Endothelial cell of umbilical vein (primary cell): ENCODE measurements at regions not wholly inside any gene's neighbourhood (a gene's known extent, or its start where the extent isn't known, plus 50 kb on each side); places are given as distances from the start of the nearest gene placed in this dataset.

Experiments
- BruUV-seq: library from RNA; stranded (reverse); fragments of 400-500 nt; replicated peaks from 2 replicates; lab custom pipeline; 2021; lab: Mats Ljungman, UMichigan
- CTCF ChIA-PET: fragments of 300-600, 350-600 bp; sonication (Branson Sonifier 250); formaldehyde crosslinking; loops from one replicate; lab custom pipeline; 2021; ENCODE audit warnings: antibody characterized with exemption, inconsistent platforms; lab: Charles Lee
- POLR2A ChIA-PET: fragments of 300-600, 350-600 bp; sonication (Branson Sonifier 250); formaldehyde crosslinking; loops from one replicate; lab custom pipeline; 2021; ENCODE audit warnings: antibody characterized with exemption, inconsistent platforms; lab: Charles Lee
- DNase-seq: peaks from one replicate; pipeline ENCODE4 v3.0.0-alpha.2; 2011; ENCODE audit warnings: low read depth, low spot score
- FAIRE-seq: peaks from 2 replicates; lab custom pipeline; 2011; peaks lifted over from hg19 to GRCh38; lab: Jason Lieb, UNC
- H2AFZ ChIP-seq: 2 replicates; pipeline ENCODE4 v1.6.0; 2012; ENCODE audit warnings: low read depth, low read length, control low read depth, inconsistent platforms
- H3K27ac ChIP-seq: 2 replicates; pipeline ENCODE4 v1.5.1; 2011; ENCODE audit warnings: low read depth, mild to moderate bottlenecking, control low read depth, low read length, moderate library complexity; ENCODE audit not compliant: insufficient read depth
- H3K27me3 ChIP-seq, 2 experiments: 2 replicates each; pipeline versions ENCODE4 v1.6.0 to v1.6.1; 2011; ENCODE audit warnings: low read length in 2 of 2, mixed read lengths in 1 of 2; ENCODE audit not compliant: control insufficient read depth in 2 of 2, insufficient read depth in 2 of 2
- H3K36me3 ChIP-seq, 2 experiments: 2 replicates in 1 of 2; 3 replicates in 1 of 2; pipeline ENCODE4 v1.5.1; 2011; ENCODE audit warnings: low read length in 2 of 2, mild to moderate bottlenecking in 1 of 2, moderate library complexity in 1 of 2; ENCODE audit not compliant: control insufficient read depth in 2 of 2, insufficient read depth in 2 of 2; ENCODE audit errors: extremely low read depth in 1 of 2
- H3K4me1 ChIP-seq: 3 replicates; pipeline ENCODE4 v1.5.1; 2011; ENCODE audit warnings: mild to moderate bottlenecking, low read length; ENCODE audit not compliant: control insufficient read depth, insufficient read depth; ENCODE audit errors: extremely low read depth
- H3K4me2 ChIP-seq: 2 replicates; pipeline ENCODE4 v1.6.1; 2011; ENCODE audit warnings: low read length, control low read depth, mixed read lengths; ENCODE audit not compliant: insufficient read depth
- H3K4me3 ChIP-seq, 3 experiments: fragments of 200-600 bp in 1 of 3; sonication (generic), shearing (Covaris generic) in 1 of 3; replicated peaks in 1 of 3; 2 replicates each; pipeline ENCODE4 v1.5.1; 2011 to 2016; ENCODE audit warnings: control low read depth in 3 of 3, low read length in 3 of 3, mild to moderate bottlenecking in 2 of 3, inconsistent platforms in 1 of 3, low read depth in 1 of 3, moderate library complexity in 1 of 3; ENCODE audit not compliant: insufficient read depth in 1 of 3
- H3K79me2 ChIP-seq: 2 replicates; pipeline ENCODE4 v1.6.0; 2012; ENCODE audit warnings: low read length, inconsistent platforms; ENCODE audit not compliant: control insufficient read depth, insufficient read depth
- H3K9ac ChIP-seq: replicated peaks from 2 replicates; pipeline ENCODE3; 2011; ENCODE audit warnings: low read length, control low read depth; ENCODE audit not compliant: insufficient read depth; ENCODE audit errors: extremely low read depth
- H3K9me1 ChIP-seq: replicated peaks from 3 replicates; pipeline ENCODE4 v1.6.0; 2011; ENCODE audit warnings: mild to moderate bottlenecking, low read length; ENCODE audit not compliant: control insufficient read depth, insufficient read depth; ENCODE audit errors: extremely low read depth
- H3K9me3 ChIP-seq: replicated peaks from 2 replicates; pipeline ENCODE4 v1.5.1; 2012; ENCODE audit warnings: low read length, inconsistent platforms; ENCODE audit not compliant: control insufficient read depth, insufficient read depth
- H4K20me1 ChIP-seq: replicated peaks from 2 replicates; pipeline ENCODE3; 2011; ENCODE audit warnings: mild to moderate bottlenecking, low read length; ENCODE audit not compliant: control insufficient read depth, insufficient read depth; ENCODE audit errors: extremely low read depth
- EZH2 ChIP-seq: IDR thresholded peaks from 2 replicates; pipeline ENCODE4 v1.6.1; 2012; ENCODE audit warnings: borderline replicate concordance, low read depth, mild to moderate bottlenecking, moderate library complexity, low read length, inconsistent platforms; ENCODE audit not compliant: severe bottlenecking
- FOS ChIP-seq: IDR thresholded peaks from 2 replicates; pipeline ENCODE4 v1.6.1; 2011; ENCODE audit warnings: mild to moderate bottlenecking, low read length, moderate library complexity, borderline replicate concordance; ENCODE audit not compliant: insufficient read depth
- GATA2 ChIP-seq: IDR thresholded peaks from 2 replicates; pipeline ENCODE4 v1.7.0; 2011; ENCODE audit warnings: low read depth, mild to moderate bottlenecking, moderate library complexity, mixed read lengths, low read length; ENCODE audit not compliant: insufficient read length, insufficient read depth
- JUN ChIP-seq: IDR thresholded peaks from 2 replicates; pipeline ENCODE4 v1.6.1; 2011; ENCODE audit warnings: borderline replicate concordance, low read depth; ENCODE audit not compliant: insufficient read length, insufficient read depth
- MAX ChIP-seq: IDR thresholded peaks from 2 replicates; pipeline ENCODE4 v1.6.1; 2011; ENCODE audit not compliant: insufficient read depth, insufficient read length
- MYC ChIP-seq: IDR thresholded peaks from one replicate; pipeline ENCODE4 v1.6.1; 2011; ENCODE audit warnings: mild to moderate bottlenecking, low read depth, low read length
- POLR2A ChIP-seq: IDR thresholded peaks from 2 replicates; pipeline ENCODE4 v1.6.1; 2012; ENCODE audit warnings: low read depth, mild to moderate bottlenecking, control low read depth, low read length
- POLR2AphosphoS5 ChIP-seq: IDR thresholded peaks from 2 replicates; pipeline ENCODE4 v1.6.1; 2012; ENCODE audit warnings: low read depth, mild to moderate bottlenecking, control low read depth, low read length, moderate library complexity; ENCODE audit not compliant: insufficient read depth
- dilution Hi-C: fragments of 300-500 bp; cut with MboI; formaldehyde crosslinking; loops from one replicate; pipeline ENCODE4 v1.15.0; 2019; ENCODE audit warnings: low sequenced_read_pairs; ENCODE audit not compliant: extremely low pct_ligation_motif_present
- intact Hi-C: fragments of 100-400 bp; cut with micrococcal nuclease; formaldehyde crosslinking; loops from one replicate; pipeline ENCODE4 v1.10.0; 2022
- TF ChIP-seq, protein P1 (sequence below), 2 donors: IDR thresholded peaks; 1 replicate in 1 of 2; 2 replicates in 1 of 2; pipeline ENCODE4 v1.5.1; 2011; ENCODE audit warnings: low read length in 2 of 2, mild to moderate bottlenecking in 2 of 2, moderate library complexity in 2 of 2, control low read depth in 1 of 2, inconsistent platforms in 1 of 2, low read depth in 1 of 2; ENCODE audit not compliant: insufficient read depth in 1 of 2; ENCODE audit errors: extremely low read depth in 1 of 2

DNA sequence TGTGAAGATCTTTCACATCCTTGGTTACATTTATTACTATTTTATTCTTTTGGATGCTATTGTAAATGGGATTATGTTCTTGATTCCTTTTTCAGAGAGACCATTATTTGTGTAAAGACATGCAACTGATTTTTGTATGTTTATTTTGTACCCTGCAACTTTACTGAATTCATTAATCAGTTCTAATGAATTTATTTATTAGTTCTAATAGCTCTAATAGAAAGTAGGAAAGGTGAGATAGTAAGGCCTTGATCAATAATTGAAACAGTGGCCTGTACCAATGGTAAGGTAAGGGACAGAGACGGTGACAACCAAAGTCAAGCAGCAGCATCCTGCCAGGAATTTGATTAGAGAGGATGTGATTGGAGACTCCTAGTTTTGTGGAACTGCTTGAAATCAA, 224.1 kb downstream of the PHLDA1 start:
- no TSS peak for BruUV-seq
- POLR2A ChIA-PET, result no interaction called here
- DNase-seq, result no peak
- TF ChIP-seq GATA2 (no peak), MAX (no peak), FOS (no peak), EZH2 (no peak), POLR2AphosphoS5 (no peak), MYC (no peak), POLR2A (no peak), JUN (no peak)
- TF ChIP-seq, protein P1, sequence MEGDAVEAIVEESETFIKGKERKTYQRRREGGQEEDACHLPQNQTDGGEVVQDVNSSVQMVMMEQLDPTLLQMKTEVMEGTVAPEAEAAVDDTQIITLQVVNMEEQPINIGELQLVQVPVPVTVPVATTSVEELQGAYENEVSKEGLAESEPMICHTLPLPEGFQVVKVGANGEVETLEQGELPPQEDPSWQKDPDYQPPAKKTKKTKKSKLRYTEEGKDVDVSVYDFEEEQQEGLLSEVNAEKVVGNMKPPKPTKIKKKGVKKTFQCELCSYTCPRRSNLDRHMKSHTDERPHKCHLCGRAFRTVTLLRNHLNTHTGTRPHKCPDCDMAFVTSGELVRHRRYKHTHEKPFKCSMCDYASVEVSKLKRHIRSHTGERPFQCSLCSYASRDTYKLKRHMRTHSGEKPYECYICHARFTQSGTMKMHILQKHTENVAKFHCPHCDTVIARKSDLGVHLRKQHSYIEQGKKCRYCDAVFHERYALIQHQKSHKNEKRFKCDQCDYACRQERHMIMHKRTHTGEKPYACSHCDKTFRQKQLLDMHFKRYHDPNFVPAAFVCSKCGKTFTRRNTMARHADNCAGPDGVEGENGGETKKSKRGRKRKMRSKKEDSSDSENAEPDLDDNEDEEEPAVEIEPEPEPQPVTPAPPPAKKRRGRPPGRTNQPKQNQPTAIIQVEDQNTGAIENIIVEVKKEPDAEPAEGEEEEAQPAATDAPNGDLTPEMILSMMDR (IDR thresholded peaks at IDR 0.05; ENCODE audit: extremely low read depth in 1 of 2, insufficient read depth in 1 of 2, low read depth in 1 of 2, low read length in 2 of 2), result no peak
- no peaks in the 10 kb centered on the region for H3K9me1 ChIP-seq
- no peaks in the 10 kb centered on the region for H3K4me1 ChIP-seq
- no peak overlapping the region for H3K27ac ChIP-seq
- no peak for FAIRE-seq
- no peaks in the 10 kb centered on the region for H3K9me3 ChIP-seq
- H4K20me1 ChIP-seq, result no peaks in the 10 kb centered on the region
- no peak overlapping the region for H3K9ac ChIP-seq
- H3K79me2 ChIP-seq, result no peaks in the 10 kb centered on the region
- H3K4me2 ChIP-seq, result no peak overlapping the region
- dilution Hi-C loops, result no loop called here
- CTCF ChIA-PET, result interaction anchor here (1.6 kb wide), 1 partner anchor 24 kb away, joined by 4 read pairs; no protein-coding TSS in a partner anchor
- intact Hi-C loops, result no loop called here
- H2AFZ ChIP-seq, result no peak overlapping the region
- no peaks in the 10 kb centered on the region for H3K27me3 ChIP-seq
- H3K4me3 ChIP-seq, result no peak overlapping the region
- no peaks in the 10 kb centered on the region for H3K36me3 ChIP-seq
